Muscle of leg (tissue), 3 donors: ENCODE measurements at regions not wholly inside any gene's neighbourhood (a gene's known extent, or its start where the extent isn't known, plus 50 kb on each side); places are given as distances from the start of the nearest gene placed in this dataset.

Experiments used
- DNase-seq: peaks from one replicate; pipeline ENCODE4 v3.0.0; 2013
- H3K27ac ChIP-seq: one replicate; pipeline ENCODE4 v1.5.1; 2013; ENCODE audit warnings: mild to moderate bottlenecking, low read length, control low read depth
- H3K27me3 ChIP-seq: one replicate; pipeline ENCODE4 v1.6.1; 2013; ENCODE audit warnings: low read length; ENCODE audit not compliant: control insufficient read depth, insufficient read depth
- H3K36me3 ChIP-seq: one replicate; pipeline ENCODE4 v1.6.1; 2013; ENCODE audit warnings: low read length; ENCODE audit not compliant: control insufficient read depth, insufficient read depth
- H3K4me1 ChIP-seq: one replicate; pipeline ENCODE4 v1.6.1; 2013; ENCODE audit warnings: low read length; ENCODE audit not compliant: control insufficient read depth, insufficient read depth
- H3K4me3 ChIP-seq: one replicate; pipeline ENCODE4 v1.5.1; 2013; ENCODE audit warnings: low read length, control low read depth
- H3K9me3 ChIP-seq: replicated peaks from 2 replicates; pipeline ENCODE4 v1.6.1; 2013; ENCODE audit warnings: low read depth, low read length; ENCODE audit not compliant: control insufficient read depth
- WGBS: methylation state at CpG from one replicate; pipeline ENCODE4 v1.1.5; 2013; ENCODE audit warnings: missing lambda C conversion rate; ENCODE audit not compliant: insufficient coverage; 5-methylcytosine and 5-hydroxymethylcytosine counted together

DNA sequence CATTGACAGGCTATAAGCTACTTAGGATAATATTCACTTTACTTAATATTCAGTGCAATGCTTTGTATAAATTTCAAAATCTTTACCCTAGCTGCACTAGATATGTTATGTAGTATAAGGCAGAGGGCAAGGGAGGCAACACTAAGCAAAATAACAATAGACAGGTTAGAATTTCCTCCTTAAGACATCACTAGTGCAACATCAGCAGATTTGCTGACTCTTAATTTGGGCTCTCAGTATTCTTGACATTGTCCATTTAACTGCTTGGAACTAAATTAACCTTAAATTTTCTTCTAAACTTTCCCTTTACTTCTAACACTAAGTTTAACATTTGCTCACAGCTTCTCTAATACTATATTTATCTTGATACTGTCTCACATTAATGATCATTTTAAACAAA is 273.9 kb downstream of the DIO2 start:
- no peak overlapping the region for H3K27ac ChIP-seq

DNA sequence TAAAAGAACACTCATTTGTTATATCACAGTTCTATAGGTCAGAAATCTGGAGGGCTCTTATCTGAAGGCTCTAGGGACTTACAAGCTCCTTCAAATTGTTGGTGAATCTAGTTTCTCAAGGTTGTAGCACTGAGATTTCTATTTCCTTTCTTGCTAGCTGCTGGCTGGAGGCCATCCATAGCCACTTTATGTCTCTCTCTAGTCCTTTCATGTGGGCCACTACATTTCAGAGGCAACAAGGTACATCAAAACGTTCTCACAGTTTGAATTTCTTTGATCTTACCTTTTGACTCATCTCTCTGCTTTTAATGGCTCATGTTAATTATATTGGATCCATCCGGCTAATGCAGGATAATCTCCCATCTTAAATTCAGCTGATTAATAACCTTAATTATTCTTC is 286.8 kb downstream of the DIO2 start:
- no peaks in the 10 kb centered on the region for H3K36me3 ChIP-seq
- WGBS = no CpG with 5 or more reads among the region's 2 CpGs
- no peaks in the 10 kb centered on the region for H3K9me3 ChIP-seq
- no peak for DNase-seq
- H3K27me3 ChIP-seq = no peaks in the 10 kb centered on the region
- H3K4me1 ChIP-seq = no peaks in the 10 kb centered on the region
- H3K27ac ChIP-seq = no peak overlapping the region
- H3K4me3 ChIP-seq = no peak overlapping the region

More for the DNA sequence above, 273.9 kb downstream of the DIO2 start:
- Histone ChIP-seq H3K27me3 (no peaks in the 10 kb centered on the region), H3K36me3 (no peaks in the 10 kb centered on the region), H3K4me1 (no peaks in the 10 kb centered on the region), H3K9me3 (no peaks in the 10 kb centered on the region), H3K4me3 (no peak overlapping the region)
- no peak for DNase-seq

DNA sequence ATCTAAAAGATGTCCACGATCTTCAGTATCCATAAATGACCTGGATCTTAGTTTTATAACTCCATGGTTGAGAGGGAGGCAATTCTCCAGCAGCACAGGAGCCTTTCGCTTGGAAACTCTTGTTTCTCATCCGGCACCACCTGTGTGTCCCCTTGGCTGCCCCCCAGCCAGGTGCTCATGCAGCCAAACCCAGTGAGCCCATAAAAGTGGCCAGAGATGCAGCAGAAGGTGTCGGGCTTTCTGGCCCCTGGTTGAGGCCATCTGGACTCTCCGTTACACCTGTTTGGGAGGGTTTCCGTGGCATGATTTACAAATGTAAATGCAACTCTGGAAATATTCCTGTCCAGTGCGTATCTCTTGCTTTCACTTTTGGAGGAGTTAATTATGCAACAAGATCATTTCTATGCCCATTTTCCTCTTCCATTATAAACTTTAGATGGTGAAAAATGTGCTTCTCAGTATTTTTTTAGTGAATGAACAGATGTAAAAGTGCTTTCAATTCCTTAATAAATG is 291.1 kb downstream of the DIO2 start:
- WGBS = 72% methylated on average over 3 of the region's 7 CpGs
- peak; percentile 5 for DNase-seq
- Histone ChIP-seq H3K27ac (no peak overlapping the region), H3K36me3 (no peaks in the 10 kb centered on the region), H3K4me1 (no peaks in the 10 kb centered on the region), H3K4me3 (no peak overlapping the region), H3K9me3 (no peaks in the 10 kb centered on the region), H3K27me3 (no peaks in the 10 kb centered on the region)
